ENCODE measurements at regions not wholly inside any gene's neighbourhood (a gene's known extent, or its start where the extent isn't known, plus 50 kb on each side); places are given as distances from the start of the nearest gene placed in this dataset.
"Not testable (repeated sequence)": the region's sequence is repeated elsewhere in the genome, so short reads cannot be mapped to it uniquely, and the experiment has no call there.

DNA sequence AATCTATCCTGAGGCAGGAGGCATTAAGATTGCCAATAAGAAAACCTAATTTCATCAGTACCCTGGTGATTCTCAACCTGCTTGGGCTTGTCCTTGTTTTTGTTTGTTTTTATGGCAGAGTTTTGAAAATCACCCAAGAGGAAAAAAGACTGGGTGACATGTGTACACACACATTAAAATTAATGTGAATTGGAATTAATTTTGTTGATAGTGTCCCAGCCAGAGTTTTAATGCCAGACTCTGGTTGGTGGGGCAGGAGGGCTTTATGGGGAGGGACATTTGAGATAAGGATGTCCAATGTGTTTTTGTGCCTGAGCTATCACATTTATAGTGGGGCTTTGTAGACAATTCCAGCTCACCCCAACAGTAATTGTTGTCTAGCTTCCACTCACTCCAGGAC is 184.6 kb downstream of the ID4 start:
- H3K9me3 Mint-ChIP-seq, result no peaks in the 10 kb centered on the region

DNA sequence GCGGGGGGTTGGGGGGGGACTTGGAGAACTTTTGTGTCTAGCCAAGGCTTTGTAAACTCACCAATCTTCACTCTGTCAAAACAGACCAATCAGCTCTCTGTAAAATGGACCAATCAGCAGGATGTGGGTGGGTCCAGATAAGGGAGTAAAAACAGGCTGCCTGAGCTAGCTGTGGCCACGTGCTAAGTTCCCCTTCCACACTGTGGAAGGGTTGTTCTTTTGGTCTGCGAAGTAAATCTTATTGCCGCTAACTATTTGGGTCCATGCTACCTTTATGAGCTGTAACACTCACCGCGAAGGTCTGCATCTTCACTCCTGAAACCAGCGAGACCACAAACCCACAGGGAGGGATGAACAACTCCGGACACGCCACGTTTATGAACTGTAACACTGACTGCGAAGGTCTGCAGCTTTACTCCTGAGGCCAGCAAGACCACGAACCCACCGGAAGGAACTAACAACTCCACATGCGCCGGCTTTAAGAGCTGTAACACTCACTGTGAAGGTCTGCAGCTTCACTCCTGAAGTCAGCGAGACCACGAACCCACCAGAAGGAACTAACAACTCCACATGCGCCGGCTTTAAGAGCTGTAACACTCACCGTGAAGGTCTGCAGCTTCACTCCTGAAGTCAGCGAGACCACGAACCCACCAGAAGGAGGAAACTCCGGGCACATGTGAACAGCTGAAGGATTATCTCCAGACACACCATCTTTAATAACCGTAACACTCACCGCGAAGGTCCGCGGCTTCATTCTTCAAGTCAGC is 186.6 kb downstream of the ID4 start:
- H3K36me3 ChIP-seq (ENCODE audit: insufficient read depth, low read length); POLR2A ChIA-PET; CTCF ChIA-PET; intact Hi-C loops (cut with DNase I, micrococcal nuclease); H3K36me3 Mint-ChIP-seq (ENCODE audit: low read depth); H3K9me3 ChIP-seq (ENCODE audit: control insufficient read depth in 1 of 2, insufficient read depth in 1 of 2, low read length in 2 of 2); H3K27ac Mint-ChIP-seq; H3K27ac ChIP-seq (ENCODE audit: low read depth in 1 of 2, low read length in 2 of 2); H3K9me3 Mint-ChIP-seq; H3K27me3 ChIP-seq (ENCODE audit: control insufficient read depth in 1 of 2, insufficient read depth in 2 of 2, low read length in 2 of 2): not testable (repeated sequence)
- Histone ChIP-seq H3K4me3 (ENCODE audit: low read length) (peak overlapping the region; percentile 45), H3K4me1 (ENCODE audit: insufficient read depth, low read length) (peaks cover 14% of the 10 kb centered on the region)
- peaks cover 46% of the 10 kb centered on the region for H3K27me3 Mint-ChIP-seq
- H3K4me3 Mint-ChIP-seq, result peak overlapping the region; percentile 83
- ATAC-seq (ENCODE audit: poor library complexity) (peak; percentile 17), DNase-seq (peak in 5 of 14 experiments; percentile 7 to 35 (median 15))
- peaks cover 15% of the 10 kb centered on the region for H3K4me1 Mint-ChIP-seq (ENCODE audit: low read depth)

More for the DNA sequence above, 184.6 kb downstream of the ID4 start:
- Mint-ChIP-seq H3K27ac (no peak overlapping the region), H3K4me3 (no peak overlapping the region), H3K36me3 (ENCODE audit: low read depth) (no peaks in the 10 kb centered on the region), H3K27me3 (peaks cover 38% of the 10 kb centered on the region), H3K4me1 (ENCODE audit: low read depth) (peaks cover 15% of the 10 kb centered on the region)
- intact Hi-C loops (cut with DNase I, micrococcal nuclease), result no loop called here
- no peak overlapping the region for H3K27ac ChIP-seq (ENCODE audit: low read depth in 1 of 2, low read length in 2 of 2)
- H3K4me3 ChIP-seq (ENCODE audit: low read length), result no peak overlapping the region
- no peaks in the 10 kb centered on the region for H3K9me3 ChIP-seq (ENCODE audit: control insufficient read depth in 1 of 2, insufficient read depth in 1 of 2, low read length in 2 of 2)
- TF ChIP-seq, protein P1, sequence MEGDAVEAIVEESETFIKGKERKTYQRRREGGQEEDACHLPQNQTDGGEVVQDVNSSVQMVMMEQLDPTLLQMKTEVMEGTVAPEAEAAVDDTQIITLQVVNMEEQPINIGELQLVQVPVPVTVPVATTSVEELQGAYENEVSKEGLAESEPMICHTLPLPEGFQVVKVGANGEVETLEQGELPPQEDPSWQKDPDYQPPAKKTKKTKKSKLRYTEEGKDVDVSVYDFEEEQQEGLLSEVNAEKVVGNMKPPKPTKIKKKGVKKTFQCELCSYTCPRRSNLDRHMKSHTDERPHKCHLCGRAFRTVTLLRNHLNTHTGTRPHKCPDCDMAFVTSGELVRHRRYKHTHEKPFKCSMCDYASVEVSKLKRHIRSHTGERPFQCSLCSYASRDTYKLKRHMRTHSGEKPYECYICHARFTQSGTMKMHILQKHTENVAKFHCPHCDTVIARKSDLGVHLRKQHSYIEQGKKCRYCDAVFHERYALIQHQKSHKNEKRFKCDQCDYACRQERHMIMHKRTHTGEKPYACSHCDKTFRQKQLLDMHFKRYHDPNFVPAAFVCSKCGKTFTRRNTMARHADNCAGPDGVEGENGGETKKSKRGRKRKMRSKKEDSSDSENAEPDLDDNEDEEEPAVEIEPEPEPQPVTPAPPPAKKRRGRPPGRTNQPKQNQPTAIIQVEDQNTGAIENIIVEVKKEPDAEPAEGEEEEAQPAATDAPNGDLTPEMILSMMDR (IDR thresholded peaks at IDR 0.05), result no peak
- H3K36me3 ChIP-seq (ENCODE audit: insufficient read depth, low read length), result no peaks in the 10 kb centered on the region
- peaks cover 14% of the 10 kb centered on the region for H3K4me1 ChIP-seq (ENCODE audit: insufficient read depth, low read length)
- ChIA-PET POLR2A (no interaction called here), CTCF (no interaction called here)
- H3K27me3 ChIP-seq (ENCODE audit: control insufficient read depth in 1 of 2, insufficient read depth in 2 of 2, low read length in 2 of 2), result no peaks in the 10 kb centered on the region
- ATAC-seq (ENCODE audit: poor library complexity) (no peak), DNase-seq (no peak)

DNA sequence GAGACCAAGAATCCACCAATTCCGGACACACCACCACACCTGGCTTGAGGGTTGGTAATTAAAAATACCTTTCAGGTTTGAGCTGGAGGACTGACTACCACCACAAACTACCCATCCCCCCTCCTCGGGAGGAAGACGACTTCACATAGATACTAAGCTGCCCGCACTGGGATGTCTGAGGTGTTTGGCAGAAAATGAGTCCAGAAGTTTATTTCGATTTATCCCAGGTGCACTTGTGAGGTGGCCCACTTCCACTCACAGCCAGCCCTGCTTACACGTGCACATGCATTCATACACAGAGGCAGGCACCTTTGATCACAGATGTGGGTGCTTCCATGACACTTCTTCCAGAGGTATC is 187.1 kb downstream of the ID4 start:
- ATAC-seq (ENCODE audit: poor library complexity), result no peak
- ChIA-PET CTCF (no interaction called here), POLR2A (no interaction called here)
- Mint-ChIP-seq H3K27ac (no peak overlapping the region), H3K27me3 (peaks cover 41% of the 10 kb centered on the region), H3K9me3 (no peaks in the 10 kb centered on the region), H3K36me3 (ENCODE audit: low read depth) (no peaks in the 10 kb centered on the region), H3K4me3 (peak overlapping the region; percentile 83), H3K4me1 (ENCODE audit: low read depth) (peaks cover 15% of the 10 kb centered on the region)
- DNase-seq, result peak in 2 of 14 experiments; percentile 2 to 3
- Histone ChIP-seq H3K4me1 (ENCODE audit: insufficient read depth, low read length) (peaks cover 14% of the 10 kb centered on the region), H3K4me3 (ENCODE audit: low read length) (peak overlapping the region; percentile 45), H3K27me3 (ENCODE audit: control insufficient read depth in 1 of 2, insufficient read depth in 2 of 2, low read length in 2 of 2) (no peaks in the 10 kb centered on the region), H3K36me3 (ENCODE audit: insufficient read depth, low read length) (no peaks in the 10 kb centered on the region), H3K27ac (ENCODE audit: low read depth in 1 of 2, low read length in 2 of 2) (no peak overlapping the region), H3K9me3 (ENCODE audit: control insufficient read depth in 1 of 2, insufficient read depth in 1 of 2, low read length in 2 of 2) (peaks cover 0 to 3% of the 10 kb centered on the region in 2 experiments)
- intact Hi-C loops (cut with DNase I, micrococcal nuclease), result no loop called here
- TF ChIP-seq, protein P1 (IDR thresholded peaks at IDR 0.05), result no peak

DNA sequence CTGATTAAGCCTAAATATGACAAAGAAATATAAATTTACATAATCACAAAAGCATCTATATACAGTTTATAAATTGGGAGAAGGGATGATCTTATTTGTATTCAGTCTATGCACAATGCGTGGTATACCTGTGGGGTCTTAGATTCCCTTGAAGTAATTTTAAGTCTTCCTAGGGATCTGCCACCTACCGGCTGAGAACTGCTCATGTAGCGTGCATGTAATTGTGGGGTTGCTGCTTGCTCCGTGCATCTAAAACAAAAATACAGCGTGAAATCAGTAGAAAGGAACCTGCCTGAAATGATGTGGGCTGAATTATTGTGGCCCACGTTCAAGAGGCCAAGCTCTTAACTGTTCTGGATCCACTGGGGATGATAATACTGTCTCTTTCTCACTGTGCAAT is 187.3 kb downstream of the MBOAT1 start:
- Mint-ChIP-seq H3K27me3 (peaks cover 41% of the 10 kb centered on the region), H3K36me3 (ENCODE audit: low read depth) (no peaks in the 10 kb centered on the region), H3K27ac (no peak overlapping the region), H3K4me1 (ENCODE audit: low read depth) (peaks cover 15% of the 10 kb centered on the region), H3K9me3 (no peaks in the 10 kb centered on the region), H3K4me3 (no peak overlapping the region)
- intact Hi-C loops (cut with DNase I, micrococcal nuclease), result no loop called here
- TF ChIP-seq, protein P1 (IDR thresholded peaks at IDR 0.05), result no peak
- no peak overlapping the region for H3K27ac ChIP-seq (ENCODE audit: low read depth in 1 of 2, low read length in 2 of 2)
- H3K4me3 ChIP-seq (ENCODE audit: low read length), result no peak overlapping the region
- POLR2A ChIA-PET, result no interaction called here
- H3K27me3 ChIP-seq (ENCODE audit: control insufficient read depth in 1 of 2, insufficient read depth in 2 of 2, low read length in 2 of 2), result no peaks in the 10 kb centered on the region
- ATAC-seq (ENCODE audit: poor library complexity) (no peak), DNase-seq (no peak)
- CTCF ChIA-PET, result no interaction called here
- peaks cover 14% of the 10 kb centered on the region for H3K4me1 ChIP-seq (ENCODE audit: insufficient read depth, low read length)
- no peaks in the 10 kb centered on the region for H3K36me3 ChIP-seq (ENCODE audit: insufficient read depth, low read length)
- H3K9me3 ChIP-seq (ENCODE audit: control insufficient read depth in 1 of 2, insufficient read depth in 1 of 2, low read length in 2 of 2), result peaks cover 0 to 3% of the 10 kb centered on the region in 2 experiments
